RWPE1 (cell line): ENCODE measurements at regions not wholly inside any gene's neighbourhood (a gene's known extent, or its start where the extent isn't known, plus 50 kb on each side); places are given as distances from the start of the nearest gene placed in this dataset.

Source experiments
- CTCF ChIA-PET: fragments of 350-600 bp; sonication (Branson Sonifier 250); formaldehyde crosslinking; extraction: SDS; loops from one replicate; lab custom pipeline; 2021; lab: Yijun Ruan, JAX
- POLR2A ChIA-PET: fragments of 400-600 bp; formaldehyde crosslinking; extraction: SDS; loops from one replicate; lab custom pipeline; 2020; ENCODE audit warnings: antibody characterized with exemption; ENCODE audit not compliant: low non-redundant PET; lab: Yijun Ruan, JAX
- DNase-seq: peaks from one replicate; pipeline ENCODE4 v3.0.0; 2012; ENCODE audit warnings: low spot score
- H3K27ac ChIP-seq: fragments of 450-650 bp; 2 replicates; pipeline ENCODE4 v1.5.1; 2017
- CTCF ChIP-seq: fragments of 450-650 bp; conservative IDR thresholded peaks from 2 replicates; pipeline ENCODE4 v1.5.1; 2017; ENCODE audit warnings: low read depth, mild to moderate bottlenecking

GRCh38 chr6:62445521-62445920 lies 159.5 kb upstream of the KHDRBS2 start:
- POLR2A ChIA-PET = no interaction called here
- H3K27ac ChIP-seq = no peak overlapping the region
- CTCF ChIA-PET = no interaction called here
- no peak for TF ChIP-seq CTCF
- no peak for DNase-seq

- no peak overlapping the region for H3K27ac ChIP-seq
- CTCF ChIA-PET = no interaction called here
- no peak for TF ChIP-seq CTCF
- POLR2A ChIA-PET = no interaction called here
- DNase-seq = no peak
Observed at GRCh38 chr6:62441182-62441581, 155.2 kb upstream of the KHDRBS2 start.

- H3K27ac ChIP-seq = no peak overlapping the region
- CTCF ChIA-PET = no interaction called here
- no peak for DNase-seq
- POLR2A ChIA-PET = no interaction called here
- TF ChIP-seq CTCF = no peak
Observed at GRCh38 chr6:62429781-62430180, 143.8 kb upstream of the KHDRBS2 start.

GRCh38 chr6:62400521-62401259 lies 114.7 kb upstream of the KHDRBS2 start:
- no peak for DNase-seq
- CTCF ChIA-PET = no interaction called here
- no peak for TF ChIP-seq CTCF
- POLR2A ChIA-PET = no interaction called here
- no peak overlapping the region for H3K27ac ChIP-seq

- TF ChIP-seq CTCF = no peak
- ChIA-PET CTCF (no interaction called here), POLR2A (no interaction called here)
Observed at GRCh38 chr6:62393608-62394007, 107.6 kb upstream of the KHDRBS2 start.

GRCh38 chr6:62392291-62392690 lies 106.3 kb upstream of the KHDRBS2 start:
- no peak overlapping the region for H3K27ac ChIP-seq
- no peak for DNase-seq
- ChIA-PET CTCF (no interaction called here), POLR2A (no interaction called here)
- TF ChIP-seq CTCF = no peak

More at GRCh38 chr6:62393608-62394007, 107.6 kb upstream of the KHDRBS2 start:
- no peak overlapping the region for H3K27ac ChIP-seq
- DNase-seq = no peak
